ENCODE measurements at regions not wholly inside any gene's neighbourhood (a gene's known extent, or its start where the extent isn't known, plus 50 kb on each side); places are given as distances from the start of the nearest gene placed in this dataset.
"Not testable (repeated sequence)": the region's sequence is repeated elsewhere in the genome, so short reads cannot be mapped to it uniquely, and the experiment has no call there.

GRCh38 chr10:26939290-26939961, 78.7 kb upstream of the ABI1 start:
- no peak overlapping the region for H3K4me3 ChIP-seq (ENCODE audit: low read depth, low read length)
- DNase-seq (ENCODE audit: low read depth) = no peak
- TF ChIP-seq CTCF (IDR thresholded peaks at IDR 0.05; ENCODE audit: control insufficient read depth, extremely low read depth, insufficient read depth) = no peak

- H3K4me3 ChIP-seq (ENCODE audit: low read depth, low read length) = no peak overlapping the region
- no peak for TF ChIP-seq CTCF (IDR thresholded peaks at IDR 0.05; ENCODE audit: control insufficient read depth, extremely low read depth, insufficient read depth)
These were observed 77.8 kb upstream of the ABI1 start for GRCh38 chr10:26938578-26938977.

GRCh38 chr10:26937371-26937770, 76.6 kb upstream of the ABI1 start:
- TF ChIP-seq CTCF (IDR thresholded peaks at IDR 0.05; ENCODE audit: control insufficient read depth, extremely low read depth, insufficient read depth) = no peak
- no peak overlapping the region for H3K4me3 ChIP-seq (ENCODE audit: low read depth, low read length)
- no peak for DNase-seq (ENCODE audit: low read depth)

More at GRCh38 chr10:26938578-26938977, 77.8 kb upstream of the ABI1 start:
- no peak for DNase-seq (ENCODE audit: low read depth)

- H3K4me3 ChIP-seq (ENCODE audit: low read depth, low read length); DNase-seq (ENCODE audit: low read depth): not testable (repeated sequence)
These were observed 73.4 kb upstream of the ABI1 start for GRCh38 chr10:26934190-26934589.

GRCh38 chr10:26932576-26932975, 71.8 kb upstream of the ABI1 start:
- no peak for DNase-seq (ENCODE audit: low read depth)
- H3K4me3 ChIP-seq (ENCODE audit: low read depth, low read length) = no peak overlapping the region
- no peak for TF ChIP-seq CTCF (IDR thresholded peaks at IDR 0.05; ENCODE audit: control insufficient read depth, extremely low read depth, insufficient read depth)

- DNase-seq (ENCODE audit: low read depth) = no peak
- H3K4me3 ChIP-seq (ENCODE audit: low read depth, low read length) = no peak overlapping the region
- no peak for TF ChIP-seq CTCF (IDR thresholded peaks at IDR 0.05; ENCODE audit: control insufficient read depth, extremely low read depth, insufficient read depth)
These were observed 70.5 kb upstream of the ABI1 start for GRCh38 chr10:26931223-26931622.

GRCh38 chr10:26922824-26923223, 62.1 kb upstream of the ABI1 start:
- not testable (repeated sequence) for DNase-seq (ENCODE audit: low read depth); H3K4me3 ChIP-seq (ENCODE audit: low read depth, low read length)

- not testable (repeated sequence) for H3K4me3 ChIP-seq (ENCODE audit: low read depth, low read length); DNase-seq (ENCODE audit: low read depth)
These were observed 58.5 kb upstream of the ABI1 start for GRCh38 chr10:26919156-26919860.
